ENCODE measurements at regions not wholly inside any gene's neighbourhood (a gene's known extent, or its start where the extent isn't known, plus 50 kb on each side); places are given as distances from the start of the nearest gene placed in this dataset.

DNA sequence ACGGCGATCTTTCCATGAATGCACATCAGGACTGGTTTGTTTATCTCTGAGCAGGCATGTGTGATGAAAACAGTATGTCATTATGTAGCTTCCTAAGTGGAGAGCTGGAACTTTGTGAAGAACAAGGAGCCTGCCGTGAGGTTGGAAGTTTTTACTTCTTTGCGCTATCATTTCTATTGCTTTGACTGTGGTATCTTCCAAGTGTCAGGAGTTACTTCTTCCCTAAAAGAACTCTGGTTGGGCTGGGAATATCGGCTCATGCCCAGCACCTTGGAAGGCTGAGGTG lies 167.4 kb upstream of the AHR start:
- WGBS (ENCODE audit: insufficient coverage, insufficient replicate concordance, low lambda C conversion rate, missing lambda C conversion rate), result 59% methylated on average over 5 of the region's 5 CpGs
- no peak overlapping the region for H2AFZ ChIP-seq (ENCODE audit: control insufficient read depth, low read depth, low read length)
- BruUV-seq (replicated peaks), result no TSS peak
- H3K9ac ChIP-seq (ENCODE audit: control insufficient read depth, insufficient read depth, low read length), result no peak overlapping the region
- H3K36me3 ChIP-seq (ENCODE audit: control insufficient read depth in 2 of 2, insufficient read depth in 2 of 2, low read length in 1 of 2), result no peaks in the 10 kb centered on the region
- DNase-seq (ENCODE audit: low read depth, low spot score) (no peak), FAIRE-seq (no peak), ATAC-seq (no peak)
- TF ChIP-seq RAD51 (IDR thresholded peaks at IDR 0.05), result no peak
- TF ChIP-seq, protein P1, sequence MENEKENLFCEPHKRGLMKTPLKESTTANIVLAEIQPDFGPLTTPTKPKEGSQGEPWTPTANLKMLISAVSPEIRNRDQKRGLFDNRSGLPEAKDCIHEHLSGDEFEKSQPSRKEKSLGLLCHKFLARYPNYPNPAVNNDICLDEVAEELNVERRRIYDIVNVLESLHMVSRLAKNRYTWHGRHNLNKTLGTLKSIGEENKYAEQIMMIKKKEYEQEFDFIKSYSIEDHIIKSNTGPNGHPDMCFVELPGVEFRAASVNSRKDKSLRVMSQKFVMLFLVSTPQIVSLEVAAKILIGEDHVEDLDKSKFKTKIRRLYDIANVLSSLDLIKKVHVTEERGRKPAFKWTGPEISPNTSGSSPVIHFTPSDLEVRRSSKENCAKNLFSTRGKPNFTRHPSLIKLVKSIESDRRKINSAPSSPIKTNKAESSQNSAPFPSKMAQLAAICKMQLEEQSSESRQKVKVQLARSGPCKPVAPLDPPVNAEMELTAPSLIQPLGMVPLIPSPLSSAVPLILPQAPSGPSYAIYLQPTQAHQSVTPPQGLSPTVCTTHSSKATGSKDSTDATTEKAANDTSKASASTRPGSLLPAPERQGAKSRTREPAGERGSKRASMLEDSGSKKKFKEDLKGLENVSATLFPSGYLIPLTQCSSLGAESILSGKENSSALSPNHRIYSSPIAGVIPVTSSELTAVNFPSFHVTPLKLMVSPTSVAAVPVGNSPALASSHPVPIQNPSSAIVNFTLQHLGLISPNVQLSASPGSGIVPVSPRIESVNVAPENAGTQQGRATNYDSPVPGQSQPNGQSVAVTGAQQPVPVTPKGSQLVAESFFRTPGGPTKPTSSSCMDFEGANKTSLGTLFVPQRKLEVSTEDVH (IDR thresholded peaks at IDR 0.05; ENCODE audit: low read depth, partially characterized antibody), result no peak
- no peak for TF ChIP-seq TCF7 (IDR thresholded peaks at IDR 0.05; ENCODE audit: borderline replicate concordance)
- TF ChIP-seq, protein P2, sequence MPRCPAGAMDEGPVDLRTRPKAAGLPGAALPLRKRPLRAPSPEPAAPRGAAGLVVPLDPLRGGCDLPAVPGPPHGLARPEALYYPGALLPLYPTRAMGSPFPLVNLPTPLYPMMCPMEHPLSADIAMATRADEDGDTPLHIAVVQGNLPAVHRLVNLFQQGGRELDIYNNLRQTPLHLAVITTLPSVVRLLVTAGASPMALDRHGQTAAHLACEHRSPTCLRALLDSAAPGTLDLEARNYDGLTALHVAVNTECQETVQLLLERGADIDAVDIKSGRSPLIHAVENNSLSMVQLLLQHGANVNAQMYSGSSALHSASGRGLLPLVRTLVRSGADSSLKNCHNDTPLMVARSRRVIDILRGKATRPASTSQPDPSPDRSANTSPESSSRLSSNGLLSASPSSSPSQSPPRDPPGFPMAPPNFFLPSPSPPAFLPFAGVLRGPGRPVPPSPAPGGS (IDR thresholded peaks at IDR 0.05; ENCODE audit: borderline replicate concordance, insufficient read depth, low read depth, low read length, poor library complexity, severe bottlenecking), result no peak
- TF ChIP-seq MTA2 (IDR thresholded peaks at IDR 0.05; ENCODE audit: low read depth), result no peak
- no peak for TF ChIP-seq RCOR1 (conservative IDR thresholded peaks at IDR 0.05; ENCODE audit: low read depth, low read length)
- H3K79me2 ChIP-seq (ENCODE audit: control insufficient read depth, insufficient read depth, low read length), result no peaks in the 10 kb centered on the region
- POLR2A ChIA-PET, result interaction anchor here (1.0 kb wide), 1 partner anchor 13 kb away, joined by 3 read pairs; no protein-coding TSS in a partner anchor
- no peaks in the 10 kb centered on the region for H4K20me1 ChIP-seq (ENCODE audit: control insufficient read depth, insufficient read depth)
- intact Hi-C loops (cut with micrococcal nuclease; ENCODE audit: unreplicated experiment), result no loop called here
- in situ Hi-C loops (cut with MboI), result no loop called here
- H3K27me3 ChIP-seq (replicated peaks in 1 of 2; ENCODE audit: control insufficient read depth in 2 of 2, insufficient read depth in 2 of 2, low read length in 1 of 2), result no peaks in the 10 kb centered on the region
- no peak overlapping the region for H3K27ac ChIP-seq (ENCODE audit: control insufficient read depth, insufficient read depth)
- peaks cover 31% of the 10 kb centered on the region for H3K4me1 ChIP-seq (ENCODE audit: control insufficient read depth, insufficient read depth, low read length)
- RAD21 ChIA-PET (ENCODE audit: unreplicated experiment), result interaction anchor here (1.5 to 1.6 kb wide), 2 partner anchors 8 to 29 kb away, joined by 4 read pairs; no protein-coding TSS in a partner anchor
- CTCF ChIA-PET, result interaction anchor here (1.0 to 1.8 kb wide), 4 partner anchors 10 to 23 kb away, joined by 3 to 4 read pairs (median 4); no protein-coding TSS in a partner anchor
- no peaks in the 10 kb centered on the region for H3K9me3 ChIP-seq (replicated peaks; ENCODE audit: control insufficient read depth, insufficient read depth, low read length)
- no peak overlapping the region for H3K4me2 ChIP-seq (ENCODE audit: control insufficient read depth, insufficient read depth)
- no peak overlapping the region for H3K4me3 ChIP-seq
- SMC1A ChIA-PET (ENCODE audit: uncharacterized antibody, unreplicated experiment), result interaction anchor here (1.2 to 2.0 kb wide), 4 partner anchors 13 to 29 kb away, joined by 3 to 6 read pairs (median 5); no protein-coding TSS in a partner anchor
